ENCODE measurements at regions not wholly inside any gene's neighbourhood (a gene's known extent, or its start where the extent isn't known, plus 50 kb on each side); places are given as distances from the start of the nearest gene placed in this dataset.

GRCh38 chr1:56175211-56175610 is 404.2 kb downstream of the PLPP3 start:
- Histone ChIP-seq H3K4me3 (ENCODE audit: insufficient read depth, low read depth, low read length, poor library complexity, severe bottlenecking) (no peak overlapping the region), H3K27me3 (replicated peaks; ENCODE audit: control insufficient read depth, insufficient read depth, low read length, poor library complexity, severe bottlenecking) (no peaks in the 10 kb centered on the region), H3K9me3 (ENCODE audit: control insufficient read depth, low read length) (no peaks in the 10 kb centered on the region), H3K4me1 (ENCODE audit: control insufficient read depth, insufficient read depth, low read length, poor library complexity, severe bottlenecking) (no peaks in the 10 kb centered on the region), H3K36me3 (ENCODE audit: control insufficient read depth, insufficient read depth, low read length) (no peaks in the 10 kb centered on the region), H3K27ac (ENCODE audit: insufficient read depth, low read length, poor library complexity, severe bottlenecking) (no peak overlapping the region)
- DNase-seq: no peak

- Histone ChIP-seq H3K36me3 (ENCODE audit: control insufficient read depth, insufficient read depth, low read length) (no peaks in the 10 kb centered on the region), H3K27ac (ENCODE audit: insufficient read depth, low read length, poor library complexity, severe bottlenecking) (no peak overlapping the region), H3K4me1 (ENCODE audit: control insufficient read depth, insufficient read depth, low read length, poor library complexity, severe bottlenecking) (no peaks in the 10 kb centered on the region), H3K27me3 (replicated peaks; ENCODE audit: control insufficient read depth, insufficient read depth, low read length, poor library complexity, severe bottlenecking) (no peaks in the 10 kb centered on the region), H3K9me3 (ENCODE audit: control insufficient read depth, low read length) (no peaks in the 10 kb centered on the region), H3K4me3 (ENCODE audit: insufficient read depth, low read depth, low read length, poor library complexity, severe bottlenecking) (no peak overlapping the region)
- DNase-seq: no peak
These were observed 405.0 kb downstream of the PLPP3 start for GRCh38 chr1:56174176-56174885.

- Histone ChIP-seq H3K4me3 (ENCODE audit: insufficient read depth, low read depth, low read length, poor library complexity, severe bottlenecking) (no peak overlapping the region), H3K4me1 (ENCODE audit: control insufficient read depth, insufficient read depth, low read length, poor library complexity, severe bottlenecking) (no peaks in the 10 kb centered on the region), H3K36me3 (ENCODE audit: control insufficient read depth, insufficient read depth, low read length) (no peaks in the 10 kb centered on the region), H3K27me3 (replicated peaks; ENCODE audit: control insufficient read depth, insufficient read depth, low read length, poor library complexity, severe bottlenecking) (no peaks in the 10 kb centered on the region), H3K27ac (ENCODE audit: insufficient read depth, low read length, poor library complexity, severe bottlenecking) (no peak overlapping the region), H3K9me3 (ENCODE audit: control insufficient read depth, low read length) (no peaks in the 10 kb centered on the region)
- DNase-seq: no peak
These were observed 405.6 kb downstream of the PLPP3 start for GRCh38 chr1:56173736-56174135.

- H3K27ac ChIP-seq (ENCODE audit: insufficient read depth, low read length, poor library complexity, severe bottlenecking): no peak overlapping the region
- H3K4me1 ChIP-seq (ENCODE audit: control insufficient read depth, insufficient read depth, low read length, poor library complexity, severe bottlenecking): no peaks in the 10 kb centered on the region
- H3K4me3 ChIP-seq (ENCODE audit: insufficient read depth, low read depth, low read length, poor library complexity, severe bottlenecking): no peak overlapping the region
- no peaks in the 10 kb centered on the region for H3K36me3 ChIP-seq (ENCODE audit: control insufficient read depth, insufficient read depth, low read length)
- H3K9me3 ChIP-seq (ENCODE audit: control insufficient read depth, low read length): no peaks in the 10 kb centered on the region
- DNase-seq: no peak
- H3K27me3 ChIP-seq (replicated peaks; ENCODE audit: control insufficient read depth, insufficient read depth, low read length, poor library complexity, severe bottlenecking): no peaks in the 10 kb centered on the region
These were observed 407.7 kb downstream of the PLPP3 start for GRCh38 chr1:56171670-56172069.

- DNase-seq: no peak
- no peaks in the 10 kb centered on the region for H3K9me3 ChIP-seq (ENCODE audit: control insufficient read depth, low read length)
- no peaks in the 10 kb centered on the region for H3K27me3 ChIP-seq (replicated peaks; ENCODE audit: control insufficient read depth, insufficient read depth, low read length, poor library complexity, severe bottlenecking)
- H3K4me1 ChIP-seq (ENCODE audit: control insufficient read depth, insufficient read depth, low read length, poor library complexity, severe bottlenecking): no peaks in the 10 kb centered on the region
- H3K27ac ChIP-seq (ENCODE audit: insufficient read depth, low read length, poor library complexity, severe bottlenecking): no peak overlapping the region
- no peak overlapping the region for H3K4me3 ChIP-seq (ENCODE audit: insufficient read depth, low read depth, low read length, poor library complexity, severe bottlenecking)
- no peaks in the 10 kb centered on the region for H3K36me3 ChIP-seq (ENCODE audit: control insufficient read depth, insufficient read depth, low read length)
These were observed 408.5 kb downstream of the PLPP3 start for GRCh38 chr1:56170784-56171320.

GRCh38 chr1:56169856-56170255 is 409.5 kb downstream of the PLPP3 start:
- Histone ChIP-seq H3K27ac (ENCODE audit: insufficient read depth, low read length, poor library complexity, severe bottlenecking) (no peak overlapping the region), H3K9me3 (ENCODE audit: control insufficient read depth, low read length) (no peaks in the 10 kb centered on the region), H3K4me1 (ENCODE audit: control insufficient read depth, insufficient read depth, low read length, poor library complexity, severe bottlenecking) (no peaks in the 10 kb centered on the region), H3K36me3 (ENCODE audit: control insufficient read depth, insufficient read depth, low read length) (no peaks in the 10 kb centered on the region), H3K27me3 (replicated peaks; ENCODE audit: control insufficient read depth, insufficient read depth, low read length, poor library complexity, severe bottlenecking) (no peaks in the 10 kb centered on the region), H3K4me3 (ENCODE audit: insufficient read depth, low read depth, low read length, poor library complexity, severe bottlenecking) (no peak overlapping the region)
- no peak for DNase-seq

- Histone ChIP-seq H3K9me3 (ENCODE audit: control insufficient read depth, low read length) (no peaks in the 10 kb centered on the region), H3K4me3 (ENCODE audit: insufficient read depth, low read depth, low read length, poor library complexity, severe bottlenecking) (no peak overlapping the region), H3K4me1 (ENCODE audit: control insufficient read depth, insufficient read depth, low read length, poor library complexity, severe bottlenecking) (no peaks in the 10 kb centered on the region), H3K27ac (ENCODE audit: insufficient read depth, low read length, poor library complexity, severe bottlenecking) (no peak overlapping the region), H3K36me3 (ENCODE audit: control insufficient read depth, insufficient read depth, low read length) (no peaks in the 10 kb centered on the region), H3K27me3 (replicated peaks; ENCODE audit: control insufficient read depth, insufficient read depth, low read length, poor library complexity, severe bottlenecking) (no peaks in the 10 kb centered on the region)
- no peak for DNase-seq
These were observed 411.2 kb downstream of the PLPP3 start for GRCh38 chr1:56168176-56168575.

- DNase-seq: no peak
- no peaks in the 10 kb centered on the region for H3K36me3 ChIP-seq (ENCODE audit: control insufficient read depth, insufficient read depth, low read length)
- H3K27ac ChIP-seq (ENCODE audit: insufficient read depth, low read length, poor library complexity, severe bottlenecking): no peak overlapping the region
- H3K4me1 ChIP-seq (ENCODE audit: control insufficient read depth, insufficient read depth, low read length, poor library complexity, severe bottlenecking): no peaks in the 10 kb centered on the region
- no peak overlapping the region for H3K4me3 ChIP-seq (ENCODE audit: insufficient read depth, low read depth, low read length, poor library complexity, severe bottlenecking)
- no peaks in the 10 kb centered on the region for H3K9me3 ChIP-seq (ENCODE audit: control insufficient read depth, low read length)
- no peaks in the 10 kb centered on the region for H3K27me3 ChIP-seq (replicated peaks; ENCODE audit: control insufficient read depth, insufficient read depth, low read length, poor library complexity, severe bottlenecking)
These were observed 411.8 kb downstream of the PLPP3 start for GRCh38 chr1:56167596-56167995.

GRCh38 chr1:56160773-56161315 is 418.5 kb downstream of the PLPP3 start:
- no peak overlapping the region for H3K4me3 ChIP-seq (ENCODE audit: insufficient read depth, low read depth, low read length, poor library complexity, severe bottlenecking)
- H3K4me1 ChIP-seq (ENCODE audit: control insufficient read depth, insufficient read depth, low read length, poor library complexity, severe bottlenecking): no peaks in the 10 kb centered on the region
- H3K27ac ChIP-seq (ENCODE audit: insufficient read depth, low read length, poor library complexity, severe bottlenecking): no peak overlapping the region
- H3K9me3 ChIP-seq (ENCODE audit: control insufficient read depth, low read length): no peaks in the 10 kb centered on the region
- no peaks in the 10 kb centered on the region for H3K27me3 ChIP-seq (replicated peaks; ENCODE audit: control insufficient read depth, insufficient read depth, low read length, poor library complexity, severe bottlenecking)
- DNase-seq: no peak
- no peaks in the 10 kb centered on the region for H3K36me3 ChIP-seq (ENCODE audit: control insufficient read depth, insufficient read depth, low read length)

GRCh38 chr1:56156971-56157876 is 422.1 kb downstream of the PLPP3 start:
- Histone ChIP-seq H3K36me3 (ENCODE audit: control insufficient read depth, insufficient read depth, low read length) (no peaks in the 10 kb centered on the region), H3K4me3 (ENCODE audit: insufficient read depth, low read depth, low read length, poor library complexity, severe bottlenecking) (no peak overlapping the region), H3K27ac (ENCODE audit: insufficient read depth, low read length, poor library complexity, severe bottlenecking) (no peak overlapping the region), H3K9me3 (ENCODE audit: control insufficient read depth, low read length) (no peaks in the 10 kb centered on the region), H3K27me3 (replicated peaks; ENCODE audit: control insufficient read depth, insufficient read depth, low read length, poor library complexity, severe bottlenecking) (no peaks in the 10 kb centered on the region), H3K4me1 (ENCODE audit: control insufficient read depth, insufficient read depth, low read length, poor library complexity, severe bottlenecking) (no peaks in the 10 kb centered on the region)
- DNase-seq: no peak
